ENCODE measurements at regions not wholly inside any gene's neighbourhood (a gene's known extent, or its start where the extent isn't known, plus 50 kb on each side); places are given as distances from the start of the nearest gene placed in this dataset.

- H3K36me3 ChIP-seq (ENCODE audit: low read depth): no peaks in the 10 kb centered on the region
- no peak overlapping the region for H3K27ac ChIP-seq (ENCODE audit: poor library complexity, severe bottlenecking)
- H3K4me3 ChIP-seq (ENCODE audit: severe bottlenecking): no peak overlapping the region
- no peak for ATAC-seq (ENCODE audit: low read depth)
- no peaks in the 10 kb centered on the region for H3K9me3 ChIP-seq (ENCODE audit: severe bottlenecking)
- no peak for DNase-seq (ENCODE audit: low spot score)
- TF ChIP-seq, protein P1, sequence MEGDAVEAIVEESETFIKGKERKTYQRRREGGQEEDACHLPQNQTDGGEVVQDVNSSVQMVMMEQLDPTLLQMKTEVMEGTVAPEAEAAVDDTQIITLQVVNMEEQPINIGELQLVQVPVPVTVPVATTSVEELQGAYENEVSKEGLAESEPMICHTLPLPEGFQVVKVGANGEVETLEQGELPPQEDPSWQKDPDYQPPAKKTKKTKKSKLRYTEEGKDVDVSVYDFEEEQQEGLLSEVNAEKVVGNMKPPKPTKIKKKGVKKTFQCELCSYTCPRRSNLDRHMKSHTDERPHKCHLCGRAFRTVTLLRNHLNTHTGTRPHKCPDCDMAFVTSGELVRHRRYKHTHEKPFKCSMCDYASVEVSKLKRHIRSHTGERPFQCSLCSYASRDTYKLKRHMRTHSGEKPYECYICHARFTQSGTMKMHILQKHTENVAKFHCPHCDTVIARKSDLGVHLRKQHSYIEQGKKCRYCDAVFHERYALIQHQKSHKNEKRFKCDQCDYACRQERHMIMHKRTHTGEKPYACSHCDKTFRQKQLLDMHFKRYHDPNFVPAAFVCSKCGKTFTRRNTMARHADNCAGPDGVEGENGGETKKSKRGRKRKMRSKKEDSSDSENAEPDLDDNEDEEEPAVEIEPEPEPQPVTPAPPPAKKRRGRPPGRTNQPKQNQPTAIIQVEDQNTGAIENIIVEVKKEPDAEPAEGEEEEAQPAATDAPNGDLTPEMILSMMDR (IDR thresholded peaks at IDR 0.05; ENCODE audit: poor library complexity, severe bottlenecking): no peak
- H3K4me1 ChIP-seq (ENCODE audit: insufficient read depth, poor library complexity, severe bottlenecking): no peaks in the 10 kb centered on the region
- H3K27me3 ChIP-seq (ENCODE audit: insufficient read depth, poor library complexity, severe bottlenecking): no peaks in the 10 kb centered on the region
Measured at GRCh38 chr16:5557448-5557847, 459.9 kb upstream of the EEF2KMT start.

GRCh38 chr16:5556158-5556810 is 458.7 kb upstream of the EEF2KMT start:
- TF ChIP-seq, protein P1 (IDR thresholded peaks at IDR 0.05; ENCODE audit: poor library complexity, severe bottlenecking): no peak
- no peaks in the 10 kb centered on the region for H3K4me1 ChIP-seq (ENCODE audit: insufficient read depth, poor library complexity, severe bottlenecking)
- H3K27ac ChIP-seq (ENCODE audit: poor library complexity, severe bottlenecking): no peak overlapping the region
- H3K36me3 ChIP-seq (ENCODE audit: low read depth): no peaks in the 10 kb centered on the region
- no peak for DNase-seq (ENCODE audit: low spot score)
- ATAC-seq (ENCODE audit: low read depth): no peak
- H3K27me3 ChIP-seq (ENCODE audit: insufficient read depth, poor library complexity, severe bottlenecking): no peaks in the 10 kb centered on the region
- H3K9me3 ChIP-seq (ENCODE audit: severe bottlenecking): no peaks in the 10 kb centered on the region
- no peak overlapping the region for H3K4me3 ChIP-seq (ENCODE audit: severe bottlenecking)

DNA sequence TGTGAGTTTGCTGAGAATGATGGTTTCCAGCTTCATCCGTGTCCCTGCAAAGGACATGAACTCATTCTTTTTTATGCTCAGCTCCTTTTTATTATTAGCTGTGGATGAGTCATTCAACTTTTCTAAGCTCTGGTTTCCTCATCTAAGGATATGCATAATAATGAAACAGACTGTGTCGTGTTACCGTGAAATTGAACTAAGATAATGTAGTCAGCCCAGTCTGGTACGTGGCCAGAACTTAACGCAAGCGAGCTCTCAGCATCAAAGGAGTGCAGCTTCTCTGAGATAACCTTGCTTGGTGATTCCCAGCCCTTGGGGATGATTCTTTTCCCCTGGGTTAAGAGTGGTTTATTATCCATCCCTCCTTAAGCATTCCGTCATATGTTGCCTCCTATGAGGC is 454.3 kb upstream of the EEF2KMT start:
- TF ChIP-seq, protein P1 (IDR thresholded peaks at IDR 0.05; ENCODE audit: poor library complexity, severe bottlenecking): no peak
- no peak for DNase-seq (ENCODE audit: low spot score)
- Histone ChIP-seq H3K36me3 (ENCODE audit: low read depth) (no peaks in the 10 kb centered on the region), H3K4me1 (ENCODE audit: insufficient read depth, poor library complexity, severe bottlenecking) (no peaks in the 10 kb centered on the region), H3K27ac (ENCODE audit: poor library complexity, severe bottlenecking) (no peak overlapping the region), H3K4me3 (ENCODE audit: severe bottlenecking) (no peak overlapping the region), H3K27me3 (ENCODE audit: insufficient read depth, poor library complexity, severe bottlenecking) (no peaks in the 10 kb centered on the region), H3K9me3 (ENCODE audit: severe bottlenecking) (peaks cover 2% of the 10 kb centered on the region)
- no peak for ATAC-seq (ENCODE audit: low read depth)

DNA sequence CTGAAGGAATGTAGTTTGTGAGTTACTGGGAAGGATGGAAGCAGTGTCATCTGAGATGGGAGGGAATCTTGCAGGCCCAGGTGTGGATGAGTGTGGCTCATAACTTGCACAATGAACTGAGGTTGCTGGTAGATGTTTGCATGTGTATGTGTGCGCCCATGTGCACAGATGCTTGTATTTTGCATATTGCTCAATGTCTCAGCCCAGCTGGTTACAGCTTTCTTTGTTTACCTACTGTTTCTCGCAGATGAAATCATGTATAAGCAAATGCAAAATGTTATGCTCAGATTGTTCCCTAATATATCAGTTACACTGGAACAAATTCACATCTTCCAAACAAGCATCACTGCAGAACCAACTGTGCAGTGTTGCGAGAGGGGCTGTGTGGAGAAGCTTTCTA is 452.2 kb upstream of the EEF2KMT start:
- ATAC-seq (ENCODE audit: low read depth): no peak
- TF ChIP-seq, protein P1 (IDR thresholded peaks at IDR 0.05; ENCODE audit: poor library complexity, severe bottlenecking): no peak
- no peak overlapping the region for H3K4me3 ChIP-seq (ENCODE audit: severe bottlenecking)
- H3K36me3 ChIP-seq (ENCODE audit: low read depth): no peaks in the 10 kb centered on the region
- no peak for DNase-seq (ENCODE audit: low spot score)
- no peak overlapping the region for H3K27ac ChIP-seq (ENCODE audit: poor library complexity, severe bottlenecking)
- H3K27me3 ChIP-seq (ENCODE audit: insufficient read depth, poor library complexity, severe bottlenecking): no peaks in the 10 kb centered on the region
- no peaks in the 10 kb centered on the region for H3K4me1 ChIP-seq (ENCODE audit: insufficient read depth, poor library complexity, severe bottlenecking)
- H3K9me3 ChIP-seq (ENCODE audit: severe bottlenecking): peaks cover 2% of the 10 kb centered on the region

- H3K4me3 ChIP-seq (ENCODE audit: severe bottlenecking): no peak overlapping the region
- no peaks in the 10 kb centered on the region for H3K36me3 ChIP-seq (ENCODE audit: low read depth)
- DNase-seq (ENCODE audit: low spot score) (no peak), ATAC-seq (ENCODE audit: low read depth) (no peak)
- no peaks in the 10 kb centered on the region for H3K27me3 ChIP-seq (ENCODE audit: insufficient read depth, poor library complexity, severe bottlenecking)
- H3K4me1 ChIP-seq (ENCODE audit: insufficient read depth, poor library complexity, severe bottlenecking): no peaks in the 10 kb centered on the region
- H3K27ac ChIP-seq (ENCODE audit: poor library complexity, severe bottlenecking): no peak overlapping the region
- H3K9me3 ChIP-seq (ENCODE audit: severe bottlenecking): no peaks in the 10 kb centered on the region
- TF ChIP-seq, protein P1 (IDR thresholded peaks at IDR 0.05; ENCODE audit: poor library complexity, severe bottlenecking): no peak
Measured at GRCh38 chr16:5541356-5541755, 443.8 kb upstream of the EEF2KMT start.
